Spinal cord (tissue), 9 donors: ENCODE measurements at regions not wholly inside any gene's neighbourhood (a gene's known extent, or its start where the extent isn't known, plus 50 kb on each side); places are given as distances from the start of the nearest gene placed in this dataset.
"Not testable (repeated sequence)": the region's sequence is repeated elsewhere in the genome, so short reads cannot be mapped to it uniquely, and the experiment has no call there.

ENCODE experiments used
- DNase-seq, 6 donors: peaks; one replicate each; pipeline versions ENCODE4 v3.0.0 to v3.0.0-alpha.2; 2013 to 2015; ENCODE audit warnings: low spot score in 6 of 6, low read depth in 4 of 6
- H3K27ac ChIP-seq: one replicate; pipeline ENCODE4 v1.5.1; 2013; ENCODE audit warnings: low read depth, low read length, control low read depth
- H3K27me3 ChIP-seq: one replicate; pipeline ENCODE4 v1.6.1; 2013; ENCODE audit warnings: low read length; ENCODE audit not compliant: control insufficient read depth, insufficient read depth
- H3K36me3 ChIP-seq: one replicate; pipeline ENCODE4 v1.6.1; 2013; ENCODE audit warnings: low read length; ENCODE audit not compliant: control insufficient read depth, insufficient read depth
- H3K4me1 ChIP-seq: one replicate; pipeline ENCODE4 v1.6.1; 2013; ENCODE audit warnings: low read length; ENCODE audit not compliant: control insufficient read depth, insufficient read depth
- H3K4me3 ChIP-seq: one replicate; pipeline ENCODE4 v1.5.1; 2013; ENCODE audit warnings: low read depth, low read length, control low read depth
- H3K9me3 ChIP-seq: one replicate; pipeline ENCODE4 v1.6.1; 2013; ENCODE audit warnings: low read length; ENCODE audit not compliant: control insufficient read depth, insufficient read depth
- WGBS: methylation state at CpG from one replicate; pipeline ENCODE4 v1.1.5; 2013; ENCODE audit warnings: missing lambda C conversion rate; ENCODE audit not compliant: insufficient coverage; 5-methylcytosine and 5-hydroxymethylcytosine counted together
- donor health status: healthy.

- no peak for DNase-seq
- Histone ChIP-seq H3K4me3 (no peak overlapping the region), H3K4me1 (no peaks in the 10 kb centered on the region), H3K9me3 (no peaks in the 10 kb centered on the region), H3K27ac (no peak overlapping the region), H3K36me3 (no peaks in the 10 kb centered on the region), H3K27me3 (no peaks in the 10 kb centered on the region)
- WGBS, result no CpG with 5 or more reads among the region's 3 CpGs
Observed at GRCh38 chr4:77251751-77252150, 94.7 kb downstream of the CCNG2 start.

GRCh38 chr4:77263247-77263646, 106.2 kb downstream of the CCNG2 start:
- H3K9me3 ChIP-seq, result no peaks in the 10 kb centered on the region
- no peaks in the 10 kb centered on the region for H3K36me3 ChIP-seq
- WGBS, result 95% methylated on average over 2 of the region's 2 CpGs
- no peaks in the 10 kb centered on the region for H3K27me3 ChIP-seq
- H3K27ac ChIP-seq, result no peak overlapping the region
- H3K4me3 ChIP-seq, result no peak overlapping the region
- DNase-seq, result no peak
- no peaks in the 10 kb centered on the region for H3K4me1 ChIP-seq

- not testable (repeated sequence) for H3K9me3 ChIP-seq, H3K27ac ChIP-seq, H3K4me3 ChIP-seq, DNase-seq, H3K36me3 ChIP-seq, H3K4me1 ChIP-seq, H3K27me3 ChIP-seq
- WGBS, result 72% methylated on average over 3 of the region's 4 CpGs
Observed at GRCh38 chr4:77263976-77264375, 107.0 kb downstream of the CCNG2 start.

GRCh38 chr4:77264826-77265225, 107.8 kb downstream of the CCNG2 start:
- no peak overlapping the region for H3K4me3 ChIP-seq
- no peak for DNase-seq
- H3K27me3 ChIP-seq, result no peaks in the 10 kb centered on the region
- H3K27ac ChIP-seq, result no peak overlapping the region
- no peaks in the 10 kb centered on the region for H3K4me1 ChIP-seq
- no peaks in the 10 kb centered on the region for H3K9me3 ChIP-seq
- no peaks in the 10 kb centered on the region for H3K36me3 ChIP-seq
- no CpG with 5 or more reads among the region's 2 CpGs for WGBS

GRCh38 chr4:77268108-77268507, 111.1 kb downstream of the CCNG2 start:
- Histone ChIP-seq H3K4me1 (no peaks in the 10 kb centered on the region), H3K27ac (no peak overlapping the region), H3K36me3 (no peaks in the 10 kb centered on the region), H3K27me3 (no peaks in the 10 kb centered on the region), H3K9me3 (no peaks in the 10 kb centered on the region), H3K4me3 (no peak overlapping the region)
- DNase-seq, result no peak
- WGBS, result 69% methylated on average over 2 of the region's 2 CpGs

- Histone ChIP-seq H3K4me1 (no peaks in the 10 kb centered on the region), H3K36me3 (no peaks in the 10 kb centered on the region), H3K4me3 (no peak overlapping the region), H3K27me3 (no peaks in the 10 kb centered on the region), H3K9me3 (no peaks in the 10 kb centered on the region), H3K27ac (no peak overlapping the region)
- WGBS, result no CpG with 5 or more reads among the region's 1 CpG
- DNase-seq, result no peak
Observed at GRCh38 chr4:77269505-77269904, 112.5 kb downstream of the CCNG2 start.

GRCh38 chr4:77273412-77273811, 116.4 kb downstream of the CCNG2 start:
- Histone ChIP-seq H3K9me3 (no peaks in the 10 kb centered on the region), H3K4me1 (no peaks in the 10 kb centered on the region), H3K27ac (no peak overlapping the region), H3K4me3 (no peak overlapping the region), H3K36me3 (no peaks in the 10 kb centered on the region), H3K27me3 (no peaks in the 10 kb centered on the region)
- 100% methylated on average over 1 of the region's 2 CpGs for WGBS
- DNase-seq, result no peak

GRCh38 chr4:77279114-77279513, 122.1 kb downstream of the CCNG2 start:
- WGBS, result 100% methylated on average over 1 of the region's 2 CpGs
- not testable (repeated sequence) for H3K27me3 ChIP-seq, H3K27ac ChIP-seq, H3K4me3 ChIP-seq, DNase-seq, H3K9me3 ChIP-seq, H3K4me1 ChIP-seq, H3K36me3 ChIP-seq

GRCh38 chr4:77282305-77282704, 125.3 kb downstream of the CCNG2 start:
- Histone ChIP-seq H3K4me3 (no peak overlapping the region), H3K27me3 (no peaks in the 10 kb centered on the region), H3K9me3 (no peaks in the 10 kb centered on the region), H3K27ac (no peak overlapping the region), H3K4me1 (no peaks in the 10 kb centered on the region), H3K36me3 (no peaks in the 10 kb centered on the region)
- no peak for DNase-seq
- WGBS, result 59% methylated on average over 3 of the region's 3 CpGs

GRCh38 chr4:77284036-77284435, 127.0 kb downstream of the CCNG2 start:
- Histone ChIP-seq H3K27me3 (no peaks in the 10 kb centered on the region), H3K27ac (no peak overlapping the region), H3K4me3 (no peak overlapping the region), H3K36me3 (no peaks in the 10 kb centered on the region), H3K4me1 (no peaks in the 10 kb centered on the region), H3K9me3 (no peaks in the 10 kb centered on the region)
- 69% methylated on average over 2 of the region's 2 CpGs for WGBS
- no peak for DNase-seq
